AG09309 (cell line): ENCODE measurements at regions not wholly inside any gene's neighbourhood (a gene's known extent, or its start where the extent isn't known, plus 50 kb on each side); places are given as distances from the start of the nearest gene placed in this dataset.

ENCODE experiments used
- DNase-seq: peaks from one replicate; pipeline ENCODE4 v3.0.0-alpha.2; 2010; ENCODE audit warnings: low read depth
- H3K4me3 ChIP-seq: 2 replicates; pipeline ENCODE4 v1.5.1; 2011; ENCODE audit warnings: mild to moderate bottlenecking, low read depth, low read length, moderate library complexity; ENCODE audit not compliant: control insufficient read depth
- TF ChIP-seq, protein P1 (sequence below): IDR thresholded peaks from 2 replicates; pipeline ENCODE4 v1.5.1; 2011; ENCODE audit warnings: mild to moderate bottlenecking, low read depth, low read length, inconsistent platforms; ENCODE audit not compliant: insufficient read depth, control insufficient read depth; ENCODE audit errors: missing control alignments

DNA sequence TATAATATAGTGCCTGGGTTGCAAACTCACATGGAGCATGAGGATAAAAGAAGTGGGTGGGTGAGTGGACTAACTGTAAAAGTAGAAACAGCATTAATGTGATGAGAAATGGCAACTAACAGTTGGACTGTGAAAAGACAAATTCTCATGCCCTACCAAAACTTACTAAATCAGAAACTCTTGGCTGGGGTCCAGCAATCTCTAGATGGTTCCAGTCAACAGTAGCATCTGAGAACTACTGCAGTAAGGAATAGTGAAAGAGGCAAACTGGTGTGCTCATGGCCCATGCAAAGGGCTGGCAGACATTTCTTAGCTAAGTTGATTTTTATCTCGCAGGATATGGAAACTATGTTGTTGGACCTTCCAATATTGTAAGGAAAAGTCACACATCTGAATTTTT is 150.3 kb downstream of the PIK3R1 start:
- TF ChIP-seq, protein P1, sequence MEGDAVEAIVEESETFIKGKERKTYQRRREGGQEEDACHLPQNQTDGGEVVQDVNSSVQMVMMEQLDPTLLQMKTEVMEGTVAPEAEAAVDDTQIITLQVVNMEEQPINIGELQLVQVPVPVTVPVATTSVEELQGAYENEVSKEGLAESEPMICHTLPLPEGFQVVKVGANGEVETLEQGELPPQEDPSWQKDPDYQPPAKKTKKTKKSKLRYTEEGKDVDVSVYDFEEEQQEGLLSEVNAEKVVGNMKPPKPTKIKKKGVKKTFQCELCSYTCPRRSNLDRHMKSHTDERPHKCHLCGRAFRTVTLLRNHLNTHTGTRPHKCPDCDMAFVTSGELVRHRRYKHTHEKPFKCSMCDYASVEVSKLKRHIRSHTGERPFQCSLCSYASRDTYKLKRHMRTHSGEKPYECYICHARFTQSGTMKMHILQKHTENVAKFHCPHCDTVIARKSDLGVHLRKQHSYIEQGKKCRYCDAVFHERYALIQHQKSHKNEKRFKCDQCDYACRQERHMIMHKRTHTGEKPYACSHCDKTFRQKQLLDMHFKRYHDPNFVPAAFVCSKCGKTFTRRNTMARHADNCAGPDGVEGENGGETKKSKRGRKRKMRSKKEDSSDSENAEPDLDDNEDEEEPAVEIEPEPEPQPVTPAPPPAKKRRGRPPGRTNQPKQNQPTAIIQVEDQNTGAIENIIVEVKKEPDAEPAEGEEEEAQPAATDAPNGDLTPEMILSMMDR: no peak
- H3K4me3 ChIP-seq: no peak overlapping the region
- DNase-seq: no peak

DNA sequence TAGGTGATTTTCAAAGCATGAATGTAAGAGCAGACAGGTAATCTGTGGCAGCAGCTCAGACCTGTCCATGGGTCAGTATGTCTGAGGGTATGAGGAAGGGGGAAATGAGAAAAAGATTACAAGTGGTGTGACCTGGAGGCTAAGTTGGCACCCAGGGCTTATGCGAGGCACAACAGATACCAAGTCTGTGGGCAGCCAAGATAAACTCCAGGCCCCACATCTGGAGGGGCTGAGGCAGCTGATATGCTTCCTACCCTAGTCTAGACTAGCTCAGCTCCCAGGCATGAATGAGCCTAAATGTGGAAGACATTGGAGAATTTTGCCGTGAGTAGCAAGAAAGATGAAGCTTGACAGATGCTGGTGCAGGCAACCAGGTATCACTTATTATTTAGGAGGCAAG is 151.7 kb downstream of the PIK3R1 start:
- TF ChIP-seq, protein P1: no peak

DNA sequence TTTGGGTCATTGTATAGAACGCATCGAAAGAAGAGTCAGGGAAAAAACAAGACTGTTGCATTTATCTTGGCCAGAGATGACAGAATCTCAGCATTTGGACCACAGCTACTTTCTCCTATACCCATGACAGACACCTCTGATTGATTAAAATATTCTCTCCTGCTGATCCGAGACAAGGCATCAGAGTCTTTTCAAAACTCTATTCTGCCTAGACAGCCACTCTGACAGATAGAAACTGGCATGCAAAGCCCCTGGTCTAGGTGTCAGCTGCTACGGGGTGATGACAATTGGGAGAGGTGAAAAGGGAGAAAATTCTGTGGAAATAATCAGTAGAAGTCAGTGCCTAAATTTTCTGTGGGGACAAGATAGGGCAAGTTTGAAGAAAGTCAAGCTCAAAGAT is 152.2 kb downstream of the PIK3R1 start:
- no peak for DNase-seq
- TF ChIP-seq, protein P1: no peak
- H3K4me3 ChIP-seq: no peak overlapping the region

More for the DNA sequence above, 151.7 kb downstream of the PIK3R1 start:
- H3K4me3 ChIP-seq: no peak overlapping the region
- DNase-seq: no peak

DNA sequence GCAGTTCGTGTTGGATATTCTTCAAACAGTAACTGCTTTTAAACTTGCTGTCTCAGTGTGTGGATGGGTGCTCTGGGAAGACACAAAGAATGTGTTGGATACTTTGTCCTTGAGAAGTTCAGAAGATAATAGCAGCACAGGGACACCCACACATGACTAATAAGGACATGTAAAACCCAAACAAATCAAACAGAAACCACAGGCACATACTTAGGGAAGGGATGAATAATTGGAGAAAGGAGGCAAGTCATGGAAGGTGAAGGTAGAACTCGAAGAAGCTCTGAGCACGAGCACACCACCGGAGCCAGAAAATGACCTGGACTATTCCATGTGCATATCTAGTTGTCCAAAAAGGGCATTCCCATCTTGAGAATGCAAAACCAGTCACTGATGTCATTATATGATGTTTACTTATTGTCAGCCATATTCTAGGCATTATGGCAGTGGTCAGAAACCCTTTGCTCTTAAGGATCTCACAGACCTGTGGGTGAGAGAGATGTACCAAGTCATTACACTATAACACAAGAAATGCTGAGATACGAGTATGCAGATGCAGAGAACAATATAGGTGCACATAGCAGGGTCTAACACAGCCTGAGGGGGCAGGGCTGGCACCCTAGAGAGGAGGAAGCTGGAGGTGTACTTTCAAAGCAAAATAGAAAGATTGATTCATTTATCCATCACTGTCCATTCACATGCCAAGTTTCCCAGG is 152.9 kb downstream of the PIK3R1 start:
- DNase-seq: no peak
- TF ChIP-seq, protein P1: no peak
- no peak overlapping the region for H3K4me3 ChIP-seq

DNA sequence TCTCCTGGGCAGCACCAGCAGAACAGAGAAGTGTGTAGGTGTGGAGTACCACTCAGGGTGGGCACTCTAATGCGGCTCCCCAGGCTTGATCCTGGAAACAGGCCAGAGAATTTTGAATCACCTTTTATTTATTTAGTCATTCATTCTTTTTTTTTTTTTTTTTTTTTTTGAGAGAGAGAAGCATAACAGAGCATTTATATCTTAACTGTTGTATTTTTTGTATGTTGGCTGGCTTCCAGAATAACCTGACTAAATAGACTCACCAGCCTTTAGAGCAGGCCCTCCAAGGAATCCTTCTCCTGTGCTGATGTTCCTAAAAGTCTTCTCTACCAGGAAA is 153.4 kb downstream of the PIK3R1 start:
- DNase-seq: no peak
- TF ChIP-seq, protein P1: no peak
- no peak overlapping the region for H3K4me3 ChIP-seq

DNA sequence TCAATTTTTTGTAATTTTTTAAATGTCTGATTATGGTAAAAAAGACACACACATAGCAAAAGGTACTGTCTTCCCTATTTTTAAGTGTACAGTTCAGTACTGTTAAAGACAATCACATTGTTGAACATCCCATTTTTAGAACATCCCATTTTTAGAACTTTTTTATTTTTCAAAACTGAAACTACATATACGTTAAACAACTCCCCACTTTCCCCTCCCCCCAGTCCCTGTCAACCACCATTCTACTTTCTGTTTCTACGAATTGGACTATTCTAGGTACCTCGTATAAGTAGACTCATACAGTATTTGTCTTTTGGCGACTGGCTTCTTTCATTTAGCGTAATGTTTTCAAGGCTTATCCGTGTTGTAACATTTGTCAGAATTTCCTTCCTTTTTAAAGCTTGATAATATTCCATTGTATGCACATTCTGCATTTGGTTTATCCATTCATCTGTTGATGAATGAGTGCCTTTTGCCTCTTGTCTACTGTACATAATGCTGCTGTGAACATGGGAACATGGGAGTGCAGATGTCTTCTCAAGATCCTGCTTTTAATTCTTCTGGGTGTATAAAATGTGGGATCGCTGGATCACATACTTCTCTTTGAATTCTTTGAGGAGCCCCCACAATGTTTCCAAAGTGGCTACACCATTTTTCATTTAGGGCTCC is 154.0 kb downstream of the PIK3R1 start:
- no peak overlapping the region for H3K4me3 ChIP-seq
- TF ChIP-seq, protein P1: no peak
- no peak for DNase-seq
